Activated naive CD8-positive, alpha-beta T cell treated with anti-CD3 and anti-CD28 coated beads, Interleukin-2, amount 10 ng/mL, durations not matched to agents 7 days and 5 days (primary cell): ENCODE measurements at regions not wholly inside any gene's neighbourhood (a gene's known extent, or its start where the extent isn't known, plus 50 kb on each side); places are given as distances from the start of the nearest gene placed in this dataset.
A peak's percentile ranks its signal among the peaks of the same experiment; 100 is the strongest.
"Not testable (repeated sequence)": the region's sequence is repeated elsewhere in the genome, so short reads cannot be mapped to it uniquely, and the experiment has no call there.

Experiments
- ATAC-seq: fragments of 150-1000 bp; cut with Tn5 transposase; one replicate; pipeline ENCODE4 v1.10.0; 2021; ENCODE audit warnings: low read depth, moderate library complexity
- POLR2A ChIA-PET: fragments of 350-600 bp; sonication (Branson Sonifier 250); formaldehyde crosslinking; loops from one replicate; lab custom pipeline; 2021; ENCODE audit warnings: antibody characterized with exemption; lab: Charles Lee
- DNase-seq: peaks from one replicate; pipeline ENCODE4 v3.0.0; 2021
- H3K27ac Mint-ChIP-seq: one replicate; pipeline ENCODE4 v1.8.0; 2022; ENCODE audit warnings: mild to moderate bottlenecking, mixed read lengths
- H3K27me3 Mint-ChIP-seq: one replicate; pipeline ENCODE4 v1.8.0; 2022; ENCODE audit warnings: mild to moderate bottlenecking, moderate library complexity, mixed read lengths
- H3K36me3 Mint-ChIP-seq: one replicate; pipeline ENCODE4 v1.8.0; 2021; ENCODE audit warnings: mild to moderate bottlenecking, mixed read lengths
- H3K4me1 Mint-ChIP-seq: one replicate; pipeline ENCODE4 v1.8.0; 2021; ENCODE audit warnings: mixed read lengths
- H3K4me3 Mint-ChIP-seq: one replicate; pipeline ENCODE4 v1.8.0; 2022; ENCODE audit warnings: mild to moderate bottlenecking, moderate library complexity, mixed read lengths
- H3K9me3 Mint-ChIP-seq: one replicate; pipeline ENCODE4 v1.8.0; 2021; ENCODE audit warnings: mixed read lengths

GRCh38 chr17:63019138-63019873, 53.3 kb downstream of the TANC2 start:
- Mint-ChIP-seq H3K4me3 (no peak overlapping the region), H3K36me3 (peaks cover 5% of the 10 kb centered on the region), H3K27me3 (no peaks in the 10 kb centered on the region), H3K9me3 (peaks cover 7% of the 10 kb centered on the region), H3K27ac (no peak overlapping the region), H3K4me1 (peaks cover 2% of the 10 kb centered on the region)
- no peak for DNase-seq
- no peak for ATAC-seq
- POLR2A ChIA-PET = no interaction called here

GRCh38 chr17:63022567-63022966, 56.5 kb downstream of the TANC2 start:
- no peaks in the 10 kb centered on the region for H3K4me1 Mint-ChIP-seq
- no peak overlapping the region for H3K27ac Mint-ChIP-seq
- DNase-seq = no peak
- no peaks in the 10 kb centered on the region for H3K27me3 Mint-ChIP-seq
- peaks cover 7% of the 10 kb centered on the region for H3K9me3 Mint-ChIP-seq
- POLR2A ChIA-PET = no interaction called here
- peaks cover 5% of the 10 kb centered on the region for H3K36me3 Mint-ChIP-seq
- ATAC-seq = no peak
- no peak overlapping the region for H3K4me3 Mint-ChIP-seq

- H3K9me3 Mint-ChIP-seq = peaks cover 7% of the 10 kb centered on the region
- POLR2A ChIA-PET = interaction anchor here (0.6 kb wide), 1 partner anchor 377 kb away, joined by 8 read pairs; no protein-coding TSS in a partner anchor
- no peak for DNase-seq
- no peaks in the 10 kb centered on the region for H3K4me1 Mint-ChIP-seq
- H3K27ac Mint-ChIP-seq = no peak overlapping the region
- no peak overlapping the region for H3K4me3 Mint-ChIP-seq
- no peaks in the 10 kb centered on the region for H3K27me3 Mint-ChIP-seq
- ATAC-seq = no peak
- peaks cover 5% of the 10 kb centered on the region for H3K36me3 Mint-ChIP-seq
Measured at GRCh38 chr17:63023049-63023448, 57.0 kb downstream of the TANC2 start.

GRCh38 chr17:63024201-63024600, 58.2 kb downstream of the TANC2 start:
- Mint-ChIP-seq H3K36me3 (peaks cover 5% of the 10 kb centered on the region), H3K27ac (no peak overlapping the region), H3K4me3 (no peak overlapping the region), H3K4me1 (no peaks in the 10 kb centered on the region), H3K27me3 (no peaks in the 10 kb centered on the region), H3K9me3 (peaks cover 7% of the 10 kb centered on the region)
- POLR2A ChIA-PET = no interaction called here
- DNase-seq (no peak), ATAC-seq (no peak)

GRCh38 chr17:63024716-63025115, 58.7 kb downstream of the TANC2 start:
- H3K27ac Mint-ChIP-seq = no peak overlapping the region
- POLR2A ChIA-PET = no interaction called here
- no peaks in the 10 kb centered on the region for H3K27me3 Mint-ChIP-seq
- H3K36me3 Mint-ChIP-seq = peaks cover 5% of the 10 kb centered on the region
- peaks cover 5% of the 10 kb centered on the region for H3K9me3 Mint-ChIP-seq
- no peak for DNase-seq
- no peaks in the 10 kb centered on the region for H3K4me1 Mint-ChIP-seq
- ATAC-seq = no peak
- no peak overlapping the region for H3K4me3 Mint-ChIP-seq

GRCh38 chr17:63025637-63026036, 59.6 kb downstream of the TANC2 start:
- H3K9me3 Mint-ChIP-seq, H3K4me1 Mint-ChIP-seq, H3K27ac Mint-ChIP-seq, H3K36me3 Mint-ChIP-seq, H3K27me3 Mint-ChIP-seq, DNase-seq, ATAC-seq, POLR2A ChIA-PET, H3K4me3 Mint-ChIP-seq: not testable (repeated sequence)

- POLR2A ChIA-PET = no interaction called here
- Mint-ChIP-seq H3K4me1 (no peaks in the 10 kb centered on the region), H3K36me3 (peaks cover 2% of the 10 kb centered on the region), H3K27me3 (no peaks in the 10 kb centered on the region), H3K9me3 (peaks cover 1% of the 10 kb centered on the region), H3K4me3 (no peak overlapping the region), H3K27ac (no peak overlapping the region)
- DNase-seq = no peak
- no peak for ATAC-seq
Measured at GRCh38 chr17:63029541-63029940, 63.5 kb downstream of the TANC2 start.

- DNase-seq (no peak), ATAC-seq (no peak)
- Mint-ChIP-seq H3K4me3 (no peak overlapping the region), H3K4me1 (peaks cover 3% of the 10 kb centered on the region), H3K27ac (no peak overlapping the region), H3K27me3 (no peaks in the 10 kb centered on the region), H3K36me3 (peaks cover 2% of the 10 kb centered on the region), H3K9me3 (peaks cover 1% of the 10 kb centered on the region)
- POLR2A ChIA-PET = no interaction called here
Measured at GRCh38 chr17:63032142-63032541, 66.1 kb downstream of the TANC2 start.

- Mint-ChIP-seq H3K4me1 (peaks cover 3% of the 10 kb centered on the region), H3K27me3 (no peaks in the 10 kb centered on the region), H3K36me3 (peaks cover 2% of the 10 kb centered on the region), H3K9me3 (peaks cover 1% of the 10 kb centered on the region), H3K4me3 (no peak overlapping the region), H3K27ac (no peak overlapping the region)
- no peak for ATAC-seq
- no peak for DNase-seq
- POLR2A ChIA-PET = no interaction called here
Measured at GRCh38 chr17:63033142-63033541, 67.1 kb downstream of the TANC2 start.

- no peak overlapping the region for H3K27ac Mint-ChIP-seq
- POLR2A ChIA-PET = no interaction called here
- H3K4me3 Mint-ChIP-seq = no peak overlapping the region
- DNase-seq = no peak
- H3K36me3 Mint-ChIP-seq = peaks cover 2% of the 10 kb centered on the region
- peaks cover 6% of the 10 kb centered on the region for H3K4me1 Mint-ChIP-seq
- H3K27me3 Mint-ChIP-seq = no peaks in the 10 kb centered on the region
- ATAC-seq = no peak
- peaks cover 1% of the 10 kb centered on the region for H3K9me3 Mint-ChIP-seq
Measured at GRCh38 chr17:63035271-63035670, 69.2 kb downstream of the TANC2 start.

- POLR2A ChIA-PET = no interaction called here
Measured at GRCh38 chr17:63035695-63036094, 69.7 kb downstream of the TANC2 start.

GRCh38 chr17:63039342-63039741, 73.3 kb downstream of the TANC2 start:
- no peaks in the 10 kb centered on the region for H3K36me3 Mint-ChIP-seq
- peaks cover 6% of the 10 kb centered on the region for H3K4me1 Mint-ChIP-seq
- peak overlapping the region; percentile 56 for H3K4me3 Mint-ChIP-seq
- DNase-seq (no peak), ATAC-seq (no peak)
- peaks cover 1% of the 10 kb centered on the region for H3K9me3 Mint-ChIP-seq
- POLR2A ChIA-PET = no interaction called here
- H3K27me3 Mint-ChIP-seq = no peaks in the 10 kb centered on the region
- H3K27ac Mint-ChIP-seq = no peak overlapping the region

More at GRCh38 chr17:63035695-63036094, 69.7 kb downstream of the TANC2 start:
- Mint-ChIP-seq H3K36me3 (peaks cover 2% of the 10 kb centered on the region), H3K4me1 (peaks cover 6% of the 10 kb centered on the region), H3K27ac (no peak overlapping the region), H3K9me3 (peaks cover 1% of the 10 kb centered on the region), H3K27me3 (no peaks in the 10 kb centered on the region), H3K4me3 (no peak overlapping the region)
- ATAC-seq (no peak), DNase-seq (no peak)

GRCh38 chr17:63039899-63040602, 74.0 kb downstream of the TANC2 start:
- no peak overlapping the region for H3K4me3 Mint-ChIP-seq
- POLR2A ChIA-PET = no interaction called here
- H3K27me3 Mint-ChIP-seq = no peaks in the 10 kb centered on the region
- no peak overlapping the region for H3K27ac Mint-ChIP-seq
- no peak for ATAC-seq
- H3K36me3 Mint-ChIP-seq = no peaks in the 10 kb centered on the region
- no peaks in the 10 kb centered on the region for H3K9me3 Mint-ChIP-seq
- no peak for DNase-seq
- H3K4me1 Mint-ChIP-seq = peaks cover 6% of the 10 kb centered on the region

- Mint-ChIP-seq H3K27me3 (no peaks in the 10 kb centered on the region), H3K36me3 (no peaks in the 10 kb centered on the region), H3K4me1 (peaks cover 6% of the 10 kb centered on the region), H3K9me3 (no peaks in the 10 kb centered on the region), H3K27ac (no peak overlapping the region), H3K4me3 (no peak overlapping the region)
- DNase-seq (no peak), ATAC-seq (no peak)
- POLR2A ChIA-PET = no interaction called here
Measured at GRCh38 chr17:63040816-63041215, 74.8 kb downstream of the TANC2 start.
